Prostate gland (tissue), 2 donors: ENCODE measurements at regions not wholly inside any gene's neighbourhood (a gene's known extent, or its start where the extent isn't known, plus 50 kb on each side); places are given as distances from the start of the nearest gene placed in this dataset.

ENCODE experiments used
- DNase-seq: peaks from one replicate; pipeline ENCODE4 v3.0.0-alpha.2; 2019; ENCODE audit warnings: low spot score
- H3K27ac ChIP-seq, 2 donors: fragments of 200-600 bp; sonication (generic); 2 replicates each; pipeline ENCODE4 v1.5.1; 2017 to 2019
- H3K27me3 ChIP-seq: fragments of 200-600 bp; sonication (generic); replicated peaks from 2 replicates; pipeline ENCODE4 v1.5.1; 2019; ENCODE audit not compliant: insufficient read depth
- H3K36me3 ChIP-seq, 2 donors: fragments of 200-600 bp; sonication (generic); 1 replicate in 1 of 2; 2 replicates in 1 of 2; pipeline versions ENCODE4 v1.5.1 to v1.8.1; 2017 to 2019
- H3K4me1 ChIP-seq: fragments of 200-600 bp; sonication (generic); replicated peaks from 2 replicates; pipeline ENCODE4 v1.5.1; 2019
- H3K4me3 ChIP-seq, 2 donors: fragments of 200-600 bp; sonication (generic); 2 replicates each; pipeline ENCODE4 v1.5.1; 2017 to 2019
- H3K9me3 ChIP-seq: fragments of 200-600 bp; sonication (generic); 2 replicates; pipeline ENCODE4 v1.5.1; 2017
- POLR2A ChIP-seq: fragments of 450-650 bp; IDR thresholded peaks from one replicate; pipeline ENCODE4 v1.6.1; 2016; ENCODE audit warnings: antibody characterized with exemption, mild to moderate bottlenecking
- POLR2AphosphoS5 ChIP-seq: sonication (generic); formaldehyde crosslinking; IDR thresholded peaks from one replicate; pipeline ENCODE4 v1.6.1; 2017; ENCODE audit warnings: antibody characterized with exemption
- WGBS: methylation state at CpG from one replicate; pipeline ENCODE4 v1.1.5; 2018; 5-methylcytosine and 5-hydroxymethylcytosine counted together
- intact Hi-C: fragments of 100-400 bp; cut with DNase I; formaldehyde crosslinking; loops from one replicate; pipeline ENCODE4 v1.14.2; 2022
- TF ChIP-seq, protein P1 (sequence below), 4 experiments: fragments of 200-600 bp in 2 of 4; fragments of 450-650 bp in 2 of 4; sonication (generic) in 2 of 4; IDR thresholded peaks; 1 replicate in 3 of 4; 2 replicates in 1 of 4; pipeline ENCODE4 v1.5.1; 2016 to 2019; ENCODE audit warnings: antibody characterized with exemption in 4 of 4, mild to moderate bottlenecking in 2 of 4, moderate library complexity in 2 of 4

DNA sequence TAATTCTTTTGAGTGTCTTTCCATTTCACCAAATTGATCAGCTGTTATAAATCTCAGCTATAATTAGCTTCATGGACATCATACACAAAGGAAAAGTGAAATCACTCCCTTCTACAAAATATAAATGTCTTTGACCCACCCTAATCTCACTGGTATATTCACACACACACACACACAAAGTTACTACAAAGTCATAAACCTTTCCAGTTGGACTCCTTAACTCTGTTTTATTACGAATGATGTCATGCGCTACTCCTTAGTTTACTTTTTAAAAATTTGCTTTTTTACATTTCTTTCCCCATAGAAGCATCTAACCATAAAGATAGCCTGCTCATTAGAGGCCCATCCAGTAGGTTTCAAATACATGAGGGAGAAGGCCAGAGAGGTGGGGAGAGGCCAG lies 103.0 kb downstream of the SLC30A10 start:
- H3K36me3 ChIP-seq: no peaks in the 10 kb centered on the region
- 83% methylated on average over 2 of the region's 2 CpGs for WGBS
- no peak for DNase-seq
- intact Hi-C loops: no loop called here
- H3K27me3 ChIP-seq: no peaks in the 10 kb centered on the region
- no peaks in the 10 kb centered on the region for H3K9me3 ChIP-seq
- H3K27ac ChIP-seq: no peak overlapping the region
- TF ChIP-seq, protein P1, sequence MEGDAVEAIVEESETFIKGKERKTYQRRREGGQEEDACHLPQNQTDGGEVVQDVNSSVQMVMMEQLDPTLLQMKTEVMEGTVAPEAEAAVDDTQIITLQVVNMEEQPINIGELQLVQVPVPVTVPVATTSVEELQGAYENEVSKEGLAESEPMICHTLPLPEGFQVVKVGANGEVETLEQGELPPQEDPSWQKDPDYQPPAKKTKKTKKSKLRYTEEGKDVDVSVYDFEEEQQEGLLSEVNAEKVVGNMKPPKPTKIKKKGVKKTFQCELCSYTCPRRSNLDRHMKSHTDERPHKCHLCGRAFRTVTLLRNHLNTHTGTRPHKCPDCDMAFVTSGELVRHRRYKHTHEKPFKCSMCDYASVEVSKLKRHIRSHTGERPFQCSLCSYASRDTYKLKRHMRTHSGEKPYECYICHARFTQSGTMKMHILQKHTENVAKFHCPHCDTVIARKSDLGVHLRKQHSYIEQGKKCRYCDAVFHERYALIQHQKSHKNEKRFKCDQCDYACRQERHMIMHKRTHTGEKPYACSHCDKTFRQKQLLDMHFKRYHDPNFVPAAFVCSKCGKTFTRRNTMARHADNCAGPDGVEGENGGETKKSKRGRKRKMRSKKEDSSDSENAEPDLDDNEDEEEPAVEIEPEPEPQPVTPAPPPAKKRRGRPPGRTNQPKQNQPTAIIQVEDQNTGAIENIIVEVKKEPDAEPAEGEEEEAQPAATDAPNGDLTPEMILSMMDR (IDR thresholded peaks at IDR 0.05): no peak
- no peak for TF ChIP-seq POLR2A
- TF ChIP-seq POLR2AphosphoS5: no peak
- peaks cover 3% of the 10 kb centered on the region for H3K4me1 ChIP-seq
- no peak overlapping the region for H3K4me3 ChIP-seq

DNA sequence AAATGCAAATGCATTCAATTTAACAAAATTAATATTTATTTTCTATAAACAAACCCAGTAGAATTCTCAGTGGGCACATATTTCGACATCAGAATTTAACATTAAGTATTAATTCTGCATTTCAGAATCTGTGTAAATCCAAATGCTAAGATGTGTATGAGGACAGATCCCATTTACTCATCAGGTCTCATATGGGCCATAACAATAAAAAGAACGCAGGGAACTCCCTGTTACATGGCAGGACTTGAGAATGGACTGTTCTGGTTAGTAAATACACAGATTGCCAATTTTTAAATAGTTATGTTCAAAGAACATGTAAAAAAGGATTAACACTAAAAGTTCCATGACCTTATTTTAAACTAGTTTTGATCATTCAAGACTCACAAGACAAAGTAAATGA lies 104.0 kb downstream of the SLC30A10 start:
- Histone ChIP-seq H3K27me3 (no peaks in the 10 kb centered on the region), H3K36me3 (no peaks in the 10 kb centered on the region), H3K4me1 (peaks cover 3% of the 10 kb centered on the region), H3K9me3 (no peaks in the 10 kb centered on the region), H3K27ac (no peak overlapping the region), H3K4me3 (no peak overlapping the region)
- whole genome bisulfite sequencing: 65% methylated on average over 2 of the region's 2 CpGs
- intact Hi-C loops: no loop called here
- TF ChIP-seq, protein P1 (IDR thresholded peaks at IDR 0.05): no peak
- peak; percentile 18 for TF ChIP-seq POLR2AphosphoS5
- TF ChIP-seq POLR2A: no peak
- DNase-seq: no peak

DNA sequence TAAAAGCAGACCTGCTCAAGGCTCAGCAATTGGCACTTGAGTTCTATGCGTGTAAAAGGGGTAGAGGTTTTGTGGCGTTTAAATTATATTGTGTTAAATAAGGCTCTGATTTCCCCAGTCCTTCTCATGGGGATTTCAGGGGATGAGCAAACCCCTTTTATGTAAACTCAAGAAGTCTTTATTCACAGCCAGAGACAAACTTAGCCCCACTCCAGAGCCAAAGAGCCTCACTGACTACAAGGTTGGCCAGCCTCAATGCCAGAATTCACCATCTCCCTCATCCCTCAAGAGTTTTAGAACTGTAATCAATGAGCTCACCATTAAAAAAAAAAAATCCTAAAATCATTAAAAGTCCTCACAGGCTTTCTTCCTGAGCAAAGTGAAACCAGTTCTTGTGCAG lies 107.8 kb downstream of the SLC30A10 start:
- Histone ChIP-seq H3K9me3 (no peaks in the 10 kb centered on the region), H3K27ac (no peak overlapping the region), H3K4me1 (peaks cover 3% of the 10 kb centered on the region), H3K36me3 (no peaks in the 10 kb centered on the region), H3K27me3 (no peaks in the 10 kb centered on the region), H3K4me3 (no peak overlapping the region)
- no peak for TF ChIP-seq POLR2A
- TF ChIP-seq POLR2AphosphoS5: no peak
- TF ChIP-seq, protein P1 (IDR thresholded peaks at IDR 0.05): no peak
- 80% methylated on average over 2 of the region's 2 CpGs for WGBS
- DNase-seq: no peak
- intact Hi-C loops: no loop called here

DNA sequence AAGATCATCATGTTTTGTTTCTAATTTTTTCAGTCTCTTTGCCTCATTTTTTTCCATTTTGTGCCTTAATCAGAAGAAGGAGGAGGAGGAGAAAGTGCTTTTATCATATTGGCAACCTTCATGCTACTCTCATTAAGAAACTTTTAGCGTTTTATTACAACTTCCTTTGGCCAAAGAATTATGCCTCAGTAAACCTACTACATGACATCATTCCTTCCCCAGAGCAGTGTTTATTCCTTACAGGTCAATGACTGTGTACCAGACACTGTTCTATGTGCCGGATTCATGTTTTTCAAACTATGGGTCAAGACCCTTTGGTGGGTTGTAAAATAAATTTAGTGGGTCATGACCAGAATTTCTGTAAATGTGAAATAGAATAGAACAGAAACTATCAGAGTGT lies 110.4 kb downstream of the SLC30A10 start:
- no peaks in the 10 kb centered on the region for H3K9me3 ChIP-seq
- no peaks in the 10 kb centered on the region for H3K4me1 ChIP-seq
- no peaks in the 10 kb centered on the region for H3K36me3 ChIP-seq
- no peak for DNase-seq
- intact Hi-C loops: loop anchor here (5.0 to 10.0 kb wide), 3 partner anchors 153 to 1216 kb away; no protein-coding TSS in a partner anchor
- H3K27me3 ChIP-seq: no peaks in the 10 kb centered on the region
- WGBS: 31% methylated on average over 2 of the region's 2 CpGs
- no peak overlapping the region for H3K27ac ChIP-seq
- no peak overlapping the region for H3K4me3 ChIP-seq
- TF ChIP-seq POLR2A (no peak), POLR2AphosphoS5 (no peak)
- TF ChIP-seq, protein P1 (IDR thresholded peaks at IDR 0.05): no peak

DNA sequence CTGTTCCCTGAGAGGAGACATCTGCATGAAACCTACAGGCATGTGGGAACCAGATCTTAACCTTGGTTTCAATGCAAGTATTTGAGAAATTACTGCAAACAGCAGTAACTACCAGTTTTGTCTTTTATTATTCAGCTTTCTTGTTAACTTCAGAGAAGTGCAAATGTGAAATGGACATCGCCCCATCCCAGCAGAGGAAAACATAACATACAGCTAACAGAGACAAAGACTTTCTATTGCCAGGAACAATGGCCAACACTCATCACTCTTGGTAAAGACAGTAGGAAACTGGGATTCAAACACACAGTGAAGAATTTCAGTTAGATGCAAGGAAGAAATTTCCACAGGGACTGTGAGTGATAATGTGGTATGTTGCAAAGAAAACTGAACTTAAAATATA lies 115.1 kb downstream of the SLC30A10 start:
- no peak for DNase-seq
- no peaks in the 10 kb centered on the region for H3K9me3 ChIP-seq
- no peaks in the 10 kb centered on the region for H3K4me1 ChIP-seq
- 68% methylated on average over 1 of the region's 1 CpG for WGBS
- H3K27ac ChIP-seq: no peak overlapping the region
- no peaks in the 10 kb centered on the region for H3K36me3 ChIP-seq
- no peak overlapping the region for H3K4me3 ChIP-seq
- H3K27me3 ChIP-seq: no peaks in the 10 kb centered on the region
- TF ChIP-seq POLR2AphosphoS5 (no peak), POLR2A (no peak)
- TF ChIP-seq, protein P1 (IDR thresholded peaks at IDR 0.05): no peak
- intact Hi-C loops: loop anchor here (5.0 to 10.0 kb wide), 3 partner anchors 148 to 1486 kb away; no protein-coding TSS in a partner anchor
